Keratinocyte (primary cell): ENCODE measurements at regions not wholly inside any gene's neighbourhood (a gene's known extent, or its start where the extent isn't known, plus 50 kb on each side); places are given as distances from the start of the nearest gene placed in this dataset.

Experiments used
- DNase-seq: peaks from one replicate; pipeline ENCODE4 v3.0.0-alpha.2; 2011; ENCODE audit warnings: low read depth, missing footprints, low spot score
- FAIRE-seq: peaks from 2 replicates; lab custom pipeline; 2011; peaks lifted over from hg19 to GRCh38; lab: Jason Lieb, UNC
- H2AFZ ChIP-seq: 2 replicates; pipeline ENCODE4 v1.6.0; 2012; ENCODE audit warnings: low read length, control low read depth, inconsistent platforms; ENCODE audit not compliant: control insufficient read depth
- H3K27ac ChIP-seq: 2 replicates; pipeline ENCODE4 v1.5.1; 2011; ENCODE audit warnings: low read length; ENCODE audit not compliant: control insufficient read depth, insufficient read depth
- H3K27me3 ChIP-seq: 3 replicates; pipeline ENCODE4 v1.6.0; 2011; ENCODE audit warnings: low read length; ENCODE audit not compliant: control insufficient read depth, insufficient read depth; ENCODE audit errors: extremely low read depth
- H3K36me3 ChIP-seq, 2 experiments: 2 replicates in 1 of 2; 3 replicates in 1 of 2; pipeline ENCODE4 v1.5.1; 2011; ENCODE audit warnings: low read length in 2 of 2, mild to moderate bottlenecking in 1 of 2; ENCODE audit not compliant: control insufficient read depth in 2 of 2, insufficient read depth in 2 of 2; ENCODE audit errors: extremely low read depth in 1 of 2
- H3K4me1 ChIP-seq: 3 replicates; pipeline ENCODE4 v1.5.1; 2011; ENCODE audit warnings: low read length; ENCODE audit not compliant: control insufficient read depth, insufficient read depth; ENCODE audit errors: extremely low read depth
- H3K4me2 ChIP-seq: 3 replicates; pipeline ENCODE4 v1.6.0; 2011; ENCODE audit warnings: low read depth, low read length; ENCODE audit not compliant: control insufficient read depth, insufficient read depth; ENCODE audit errors: extremely low read depth
- H3K4me3 ChIP-seq, 3 experiments: fragments of 200-600 bp in 1 of 3; sonication (generic) in 1 of 3; 2 replicates in 2 of 3; 3 replicates in 1 of 3; pipeline ENCODE4 v1.5.1; 2011 to 2016; ENCODE audit warnings: low read length in 3 of 3, mild to moderate bottlenecking in 3 of 3, control low read depth in 2 of 3, inconsistent platforms in 1 of 3, low read depth in 1 of 3, mixed read lengths in 1 of 3, mixed run types in 1 of 3, moderate library complexity in 1 of 3; ENCODE audit not compliant: control insufficient read depth in 2 of 3, insufficient read depth in 2 of 3; ENCODE audit errors: extremely low read depth in 1 of 3
- H3K79me2 ChIP-seq: 2 replicates; pipeline ENCODE4 v1.6.0; 2012; ENCODE audit warnings: low read length; ENCODE audit not compliant: control insufficient read depth, insufficient read depth
- H3K9ac ChIP-seq: 3 replicates; pipeline ENCODE4 v1.6.0; 2011; ENCODE audit warnings: low read length; ENCODE audit not compliant: control insufficient read depth, insufficient read depth; ENCODE audit errors: extremely low read depth
- H3K9me1 ChIP-seq: 3 replicates; pipeline ENCODE4 v1.6.0; 2011; ENCODE audit warnings: low read length; ENCODE audit not compliant: control insufficient read depth, insufficient read depth; ENCODE audit errors: extremely low read depth
- H3K9me3 ChIP-seq: 2 replicates; pipeline ENCODE4 v1.5.1; 2012; ENCODE audit warnings: low read depth, low read length; ENCODE audit not compliant: control insufficient read depth
- H4K20me1 ChIP-seq: 3 replicates; pipeline ENCODE4 v1.6.0; 2011; ENCODE audit warnings: low read length; ENCODE audit not compliant: control insufficient read depth, insufficient read depth; ENCODE audit errors: extremely low read depth
- EZH2 ChIP-seq: IDR thresholded peaks from one replicate; pipeline ENCODE4 v1.6.1; 2012; ENCODE audit warnings: inconsistent platforms, mild to moderate bottlenecking, low read length, moderate library complexity
- dilution Hi-C: fragments of 300-500 bp; cut with MboI; formaldehyde crosslinking; loops from one replicate; pipeline ENCODE4 v1.7.0; 2020; ENCODE audit warnings: low sequenced_read_pairs; ENCODE audit not compliant: extremely low pct_ligation_motif_present
- TF ChIP-seq, protein P1 (sequence below), 3 experiments: IDR thresholded peaks in 1 of 3; conservative IDR thresholded peaks in 1 of 3; optimal IDR thresholded peaks in 1 of 3; 2 replicates in 2 of 3; 3 replicates in 1 of 3; pipeline versions ENCODE3 to v1.5.1; 2011; ENCODE audit warnings: low read length in 3 of 3, mild to moderate bottlenecking in 3 of 3, moderate library complexity in 2 of 3, control low read depth in 1 of 3, inconsistent platforms in 1 of 3; ENCODE audit not compliant: insufficient read depth in 2 of 3; ENCODE audit errors: extremely low read depth in 1 of 3

DNA sequence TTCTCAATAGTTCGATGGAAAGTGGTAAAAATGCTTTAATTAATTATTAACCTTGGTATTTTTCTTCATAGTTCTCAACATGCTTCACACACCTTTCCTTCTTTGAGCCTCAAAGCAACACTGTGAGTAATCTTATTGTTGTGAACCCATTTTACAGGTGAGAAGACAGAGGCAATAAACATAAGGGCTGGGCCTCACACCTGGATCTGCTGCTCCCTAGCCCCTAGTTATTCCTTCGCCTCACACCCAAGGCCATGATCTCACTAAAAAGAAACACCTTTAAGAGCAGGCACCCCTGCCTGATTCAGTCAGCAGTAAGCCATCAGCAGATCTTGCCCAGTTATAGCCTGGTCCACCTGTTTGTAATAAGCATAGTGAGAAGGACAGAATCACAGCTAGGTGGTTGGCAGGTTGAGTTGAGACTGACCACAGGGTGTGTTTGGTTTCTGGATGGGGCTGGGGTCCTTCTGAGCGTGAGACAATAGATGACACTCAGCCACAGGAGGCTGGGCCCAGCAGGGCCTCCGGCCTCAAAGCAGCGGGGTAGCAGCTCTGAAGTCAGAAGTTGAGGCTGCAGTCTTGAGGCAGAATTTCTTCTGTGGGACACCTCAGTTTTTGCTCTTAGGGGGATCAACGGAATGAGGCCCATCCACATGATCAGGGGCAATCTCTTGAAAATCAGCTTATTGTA, 203.9 kb downstream of the RHOU start:
- TF ChIP-seq, protein P1, sequence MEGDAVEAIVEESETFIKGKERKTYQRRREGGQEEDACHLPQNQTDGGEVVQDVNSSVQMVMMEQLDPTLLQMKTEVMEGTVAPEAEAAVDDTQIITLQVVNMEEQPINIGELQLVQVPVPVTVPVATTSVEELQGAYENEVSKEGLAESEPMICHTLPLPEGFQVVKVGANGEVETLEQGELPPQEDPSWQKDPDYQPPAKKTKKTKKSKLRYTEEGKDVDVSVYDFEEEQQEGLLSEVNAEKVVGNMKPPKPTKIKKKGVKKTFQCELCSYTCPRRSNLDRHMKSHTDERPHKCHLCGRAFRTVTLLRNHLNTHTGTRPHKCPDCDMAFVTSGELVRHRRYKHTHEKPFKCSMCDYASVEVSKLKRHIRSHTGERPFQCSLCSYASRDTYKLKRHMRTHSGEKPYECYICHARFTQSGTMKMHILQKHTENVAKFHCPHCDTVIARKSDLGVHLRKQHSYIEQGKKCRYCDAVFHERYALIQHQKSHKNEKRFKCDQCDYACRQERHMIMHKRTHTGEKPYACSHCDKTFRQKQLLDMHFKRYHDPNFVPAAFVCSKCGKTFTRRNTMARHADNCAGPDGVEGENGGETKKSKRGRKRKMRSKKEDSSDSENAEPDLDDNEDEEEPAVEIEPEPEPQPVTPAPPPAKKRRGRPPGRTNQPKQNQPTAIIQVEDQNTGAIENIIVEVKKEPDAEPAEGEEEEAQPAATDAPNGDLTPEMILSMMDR (optimal IDR thresholded peaks at IDR 0.05 in 1 of 3, IDR thresholded peaks at IDR 0.05 in 1 of 3, conservative IDR thresholded peaks at IDR 0.05 in 1 of 3; ENCODE audit: extremely low read depth in 1 of 3, insufficient read depth in 2 of 3, low read length in 3 of 3), result no peak
- TF ChIP-seq EZH2, result no peak
- dilution Hi-C loops, result no loop called here

DNA sequence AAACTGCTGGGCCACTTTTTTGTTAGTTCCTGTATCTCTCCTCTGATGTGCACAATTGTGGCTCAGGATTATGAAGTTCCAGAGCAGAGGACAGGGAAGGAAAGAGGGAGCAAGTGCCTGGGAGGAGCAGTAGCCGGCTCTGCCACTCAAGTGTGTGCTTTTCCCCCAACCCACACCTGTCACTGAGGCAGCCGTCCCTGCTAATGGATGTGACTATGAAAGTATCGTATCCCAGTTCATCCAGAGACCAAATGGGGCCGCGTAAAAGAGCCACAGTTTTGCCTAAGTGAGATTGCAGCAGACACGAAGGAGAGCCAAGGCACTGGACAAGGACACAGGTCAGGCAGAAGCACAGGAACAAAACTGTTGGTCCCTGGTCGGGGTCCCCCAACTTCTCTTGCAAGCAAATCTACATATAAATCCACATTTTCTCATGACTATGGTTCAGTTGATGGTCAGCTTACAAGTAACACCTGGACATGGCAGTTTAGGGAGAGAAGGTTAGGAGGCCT, 204.7 kb downstream of the RHOU start:
- TF ChIP-seq EZH2, result no peak
- TF ChIP-seq, protein P1 (optimal IDR thresholded peaks at IDR 0.05 in 1 of 3, IDR thresholded peaks at IDR 0.05 in 1 of 3, conservative IDR thresholded peaks at IDR 0.05 in 1 of 3; ENCODE audit: extremely low read depth in 1 of 3, insufficient read depth in 2 of 3, low read length in 3 of 3), result no peak
- Histone ChIP-seq H3K4me3 (no peak overlapping the region), H2AFZ (no peak overlapping the region), H3K9me1 (no peaks in the 10 kb centered on the region), H3K79me2 (no peaks in the 10 kb centered on the region), H3K9ac (no peak overlapping the region), H3K9me3 (no peaks in the 10 kb centered on the region), H3K27me3 (peaks cover 3% of the 10 kb centered on the region), H4K20me1 (no peaks in the 10 kb centered on the region), H3K4me1 (no peaks in the 10 kb centered on the region), H3K4me2 (no peak overlapping the region), H3K36me3 (no peaks in the 10 kb centered on the region), H3K27ac (no peak overlapping the region)
- DNase-seq (no peak), FAIRE-seq (no peak)
- dilution Hi-C loops, result no loop called here

More for the DNA sequence above, 203.9 kb downstream of the RHOU start:
- H3K4me1 ChIP-seq, result no peaks in the 10 kb centered on the region
- no peaks in the 10 kb centered on the region for H3K9me1 ChIP-seq
- H3K9me3 ChIP-seq, result no peaks in the 10 kb centered on the region
- H2AFZ ChIP-seq, result no peak overlapping the region
- H3K79me2 ChIP-seq, result no peaks in the 10 kb centered on the region
- H3K4me2 ChIP-seq, result no peak overlapping the region
- no peak for FAIRE-seq
- H3K9ac ChIP-seq, result no peak overlapping the region
- H3K4me3 ChIP-seq, result no peak overlapping the region
- no peak for DNase-seq
- H3K36me3 ChIP-seq, result no peaks in the 10 kb centered on the region
- H3K27me3 ChIP-seq, result peaks cover 3% of the 10 kb centered on the region
- H4K20me1 ChIP-seq, result no peaks in the 10 kb centered on the region
- no peak overlapping the region for H3K27ac ChIP-seq
